ENCODE measurements at regions not wholly inside any gene's neighbourhood (a gene's known extent, or its start where the extent isn't known, plus 50 kb on each side); places are given as distances from the start of the nearest gene placed in this dataset.

DNA sequence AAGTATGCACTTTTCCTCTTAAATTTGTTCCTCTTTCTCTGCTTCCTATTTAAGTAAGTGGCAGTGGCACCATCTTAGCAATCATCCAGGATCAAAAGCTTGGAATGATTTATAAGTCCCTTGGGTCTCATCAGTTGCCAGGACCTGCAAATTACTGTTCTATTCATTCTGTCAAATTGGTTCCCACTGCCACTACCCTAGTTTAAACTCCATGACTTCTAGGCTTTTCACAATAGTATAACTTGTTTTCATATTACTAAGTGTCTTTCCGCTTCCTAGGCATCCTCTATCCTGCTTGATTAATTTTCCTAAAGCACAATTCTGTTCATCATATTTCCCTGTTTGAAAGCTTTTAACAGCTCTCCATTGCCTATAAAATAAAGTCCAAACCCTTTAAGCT, 363.9 kb upstream of the MEF2C start:
- DNase-seq: no peak

DNA sequence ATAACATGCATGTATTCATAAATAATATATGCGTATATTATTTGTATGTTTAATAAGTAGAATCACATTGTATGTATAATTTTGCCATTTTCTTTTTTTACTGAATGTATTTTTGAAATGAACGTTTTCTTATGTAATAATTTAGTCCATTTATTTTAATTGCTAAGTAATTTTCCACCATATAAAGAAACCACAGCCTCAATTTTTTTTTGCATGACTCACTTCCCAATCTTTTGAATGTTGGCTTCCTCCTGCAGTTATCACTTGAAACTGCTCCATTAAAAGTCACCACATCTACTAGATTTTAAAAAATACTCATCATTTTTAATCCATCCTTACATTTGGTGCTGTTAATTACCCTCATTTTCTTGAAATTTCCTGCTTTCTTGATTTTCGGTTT, 363.3 kb upstream of the MEF2C start:
- no peak for DNase-seq

- no peak for DNase-seq
Observed at GRCh38 chr5:89243611-89244010, 360.6 kb upstream of the MEF2C start.

DNA sequence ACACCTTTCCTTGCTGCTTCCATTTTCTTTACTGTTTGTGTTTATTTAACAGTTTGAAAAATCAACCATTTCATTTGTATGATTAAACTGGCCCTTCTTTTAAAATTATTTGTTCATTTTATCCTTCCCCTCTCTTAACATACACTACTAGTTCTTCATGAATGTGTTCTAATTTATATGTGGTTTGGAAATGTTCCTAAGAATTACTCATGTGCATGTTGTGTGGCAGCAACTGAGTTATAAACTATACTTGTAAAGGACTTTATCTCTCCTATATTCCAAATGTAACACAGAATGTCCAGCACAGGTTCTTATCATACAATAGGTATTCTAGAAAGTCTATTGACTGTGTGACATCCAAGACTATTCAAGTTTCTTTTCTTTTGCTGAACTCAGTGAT, 358.2 kb upstream of the MEF2C start:
- no peak for DNase-seq

GRCh38 chr5:89236900-89237299, 353.9 kb upstream of the MEF2C start:
- no peak for DNase-seq

DNA sequence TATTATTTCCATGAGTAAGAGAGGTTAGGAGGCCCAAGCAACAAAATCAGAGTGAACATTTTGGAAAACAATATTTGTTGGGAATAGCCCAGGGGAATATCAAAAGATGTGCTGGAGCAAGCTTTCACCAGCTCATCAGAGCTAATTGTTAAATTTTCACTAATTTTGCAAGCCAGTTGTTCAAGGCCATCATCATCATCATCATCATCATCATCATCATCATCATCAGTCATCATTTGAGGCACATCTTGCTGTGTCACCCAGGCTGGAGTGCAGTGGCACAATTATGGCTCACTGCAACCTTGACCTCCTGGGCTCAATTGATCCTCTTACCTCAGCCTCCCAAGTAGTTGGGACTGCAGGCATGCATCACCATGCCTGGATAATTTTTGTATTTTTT, 350.5 kb upstream of the MEF2C start:
- no peak for DNase-seq

DNA sequence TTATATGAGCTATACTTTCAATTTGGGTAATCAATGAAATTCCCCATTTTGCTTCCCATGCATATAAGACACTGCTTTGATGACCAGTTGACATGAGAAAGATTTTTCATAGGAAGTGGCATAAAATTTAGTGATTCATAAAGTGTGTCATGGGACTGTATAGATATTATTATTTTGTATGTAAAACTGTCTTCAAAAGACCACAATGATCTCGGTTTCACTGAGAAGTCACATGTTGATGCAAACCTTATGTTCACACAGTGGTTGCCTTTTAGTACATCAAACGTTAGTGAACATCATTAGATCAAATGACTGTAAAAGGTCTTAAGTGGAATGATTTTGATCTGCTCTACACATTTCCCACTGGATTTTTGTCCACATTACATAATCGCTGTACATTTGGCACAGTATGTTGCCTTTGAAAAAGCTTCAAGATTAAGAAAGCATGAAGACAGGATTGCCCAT, 349.2 kb upstream of the MEF2C start:
- DNase-seq: no peak

GRCh38 chr5:89230178-89230577, 347.2 kb upstream of the MEF2C start:
- DNase-seq: no peak

DNA sequence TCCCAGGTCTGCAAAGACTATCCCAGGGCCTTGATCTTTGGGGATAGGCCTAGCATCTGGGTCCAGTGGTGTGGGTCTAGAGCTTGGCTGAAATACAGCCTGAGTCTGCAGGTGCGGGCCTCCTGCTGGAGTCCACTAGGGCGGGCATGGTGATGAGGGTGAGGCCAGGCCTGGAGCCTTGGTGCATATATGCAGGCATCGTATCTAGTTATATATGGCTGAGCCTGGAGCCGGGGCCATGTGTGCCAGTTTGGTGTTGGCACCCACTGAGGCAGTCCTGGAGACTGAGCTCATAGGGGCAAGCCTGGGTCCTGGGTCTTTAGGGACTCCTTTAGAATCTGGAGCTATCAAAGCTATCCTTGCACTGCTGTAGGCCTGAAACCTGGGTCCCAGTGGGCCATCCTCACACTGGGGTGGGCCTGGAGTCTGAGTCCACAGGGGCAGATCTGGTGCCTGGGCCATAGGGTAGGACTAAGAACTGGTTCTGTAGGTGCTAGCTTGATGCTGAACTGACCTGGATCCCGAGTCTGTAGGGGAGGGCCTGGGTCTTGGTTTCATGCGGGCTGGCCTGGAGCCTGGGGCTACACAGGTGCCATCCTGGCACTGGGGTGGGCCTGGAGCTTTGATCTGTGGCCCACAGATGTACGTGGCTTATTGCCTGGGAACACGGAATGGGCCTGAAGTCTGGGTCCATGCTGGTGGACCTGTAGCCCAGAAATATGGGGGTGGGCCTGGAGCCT, 346.5 kb upstream of the MEF2C start:
- no peak for DNase-seq

DNA sequence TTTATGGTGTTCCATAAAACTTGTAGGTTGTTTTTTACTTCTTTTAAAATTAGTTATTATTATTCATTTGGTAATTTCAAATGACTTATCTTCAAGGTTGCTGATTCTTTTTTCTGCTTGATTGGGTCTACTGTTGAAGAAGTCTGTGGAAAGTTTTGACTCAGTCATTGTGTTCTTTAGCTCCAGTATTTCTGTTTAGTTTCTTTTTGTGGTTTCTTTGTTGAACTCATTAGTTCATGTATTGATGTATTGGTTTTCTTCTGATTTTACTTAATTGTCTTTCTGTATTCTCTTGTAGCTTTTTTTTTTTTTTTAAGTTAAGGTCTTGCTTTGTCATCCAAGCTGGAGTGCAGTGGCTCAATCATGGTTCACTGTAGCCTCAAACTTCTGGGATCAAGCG, 345.4 kb upstream of the MEF2C start:
- DNase-seq: no peak

- no peak for DNase-seq
Observed at GRCh38 chr5:89218364-89218763, 335.4 kb upstream of the MEF2C start.

DNA sequence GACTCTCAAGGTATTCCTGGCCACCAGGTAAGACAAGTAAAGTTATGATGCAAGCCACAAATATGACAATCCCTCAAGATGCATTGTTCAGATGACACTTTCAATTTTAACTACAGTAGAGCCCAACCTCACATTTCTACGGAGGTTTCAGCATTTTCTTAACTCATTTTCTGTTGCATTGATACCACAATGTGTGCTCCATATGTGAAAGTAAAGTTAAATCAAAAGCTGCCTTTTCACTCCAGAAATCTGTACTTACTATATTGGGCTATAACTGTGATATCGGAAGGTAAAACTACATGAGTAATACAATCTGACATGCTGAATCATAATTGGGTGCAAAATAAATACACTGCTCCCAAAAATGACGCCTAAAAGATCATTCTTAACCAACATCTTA, 333.6 kb upstream of the MEF2C start:
- DNase-seq: no peak

- no peak for DNase-seq
Observed at GRCh38 chr5:89213573-89213972, 330.6 kb upstream of the MEF2C start.

- DNase-seq: no peak
Observed at GRCh38 chr5:89211836-89212235, 328.9 kb upstream of the MEF2C start.

- no peak for DNase-seq
Observed at GRCh38 chr5:89208811-89209210, 325.8 kb upstream of the MEF2C start.

GRCh38 chr5:89208392-89208791, 325.4 kb upstream of the MEF2C start:
- DNase-seq: no peak

DNA sequence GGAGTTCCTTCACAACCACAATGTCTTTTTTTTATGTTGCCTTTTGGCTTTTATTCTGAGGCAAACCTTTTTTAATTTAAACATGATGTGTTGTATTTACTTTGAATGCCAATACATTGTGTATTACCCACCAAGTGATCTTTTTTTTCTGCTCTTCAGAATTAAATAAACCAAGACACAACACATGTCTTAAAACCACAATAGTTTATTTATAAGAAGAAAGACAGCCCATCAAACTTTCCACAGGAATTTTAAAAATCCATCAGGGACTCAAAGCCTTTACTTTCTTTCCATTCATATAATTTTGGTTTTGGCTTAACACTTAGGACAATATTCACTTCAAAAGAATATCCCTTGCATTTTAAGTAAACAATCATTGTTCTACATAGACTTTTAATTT, 321.8 kb upstream of the MEF2C start:
- no peak for DNase-seq

GRCh38 chr5:89203611-89204010, 320.6 kb upstream of the MEF2C start:
- DNase-seq: no peak

DNA sequence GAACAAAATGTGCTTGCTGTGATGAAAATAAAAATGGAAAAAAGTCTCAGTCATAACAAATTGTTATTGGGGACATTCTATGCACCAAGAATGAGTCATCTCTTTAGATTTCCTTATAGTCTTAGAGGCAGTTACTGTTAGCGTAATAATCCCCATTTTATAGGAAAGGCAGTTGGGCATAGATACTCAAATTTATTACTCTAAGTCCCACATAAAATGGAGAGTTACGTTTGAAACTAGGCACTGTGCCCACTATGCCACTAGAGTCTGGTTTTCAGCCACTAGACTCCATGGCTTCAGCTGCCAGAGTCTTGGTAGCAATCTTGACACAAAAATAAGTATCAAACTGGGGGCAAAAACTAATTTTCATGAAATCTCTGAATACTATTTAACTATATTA, 317.9 kb upstream of the MEF2C start:
- DNase-seq: no peak

- DNase-seq: no peak
Observed at GRCh38 chr5:89199306-89199705, 316.3 kb upstream of the MEF2C start.

DNA sequence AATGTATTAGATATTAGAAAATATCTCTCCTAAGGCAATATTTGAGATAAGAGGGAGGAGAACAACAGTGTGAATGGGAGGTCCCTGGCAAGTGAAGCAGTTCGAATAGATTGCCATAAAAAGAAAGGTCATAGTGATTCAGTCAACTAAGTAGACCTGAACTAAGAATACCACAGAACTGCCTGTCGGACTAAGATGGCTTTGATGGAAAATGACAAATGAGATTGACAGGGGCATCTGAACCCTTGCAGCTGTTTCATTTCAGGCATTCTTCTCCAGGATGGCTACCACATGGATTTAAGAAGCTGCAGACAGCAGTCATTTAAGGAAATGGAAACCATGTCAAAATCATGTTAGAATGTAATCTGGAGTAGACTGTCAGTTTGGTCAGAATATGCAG, 308.4 kb upstream of the MEF2C start:
- no peak for DNase-seq

- no peak for DNase-seq
Observed at GRCh38 chr5:89190515-89191265, 307.7 kb upstream of the MEF2C start.

DNA sequence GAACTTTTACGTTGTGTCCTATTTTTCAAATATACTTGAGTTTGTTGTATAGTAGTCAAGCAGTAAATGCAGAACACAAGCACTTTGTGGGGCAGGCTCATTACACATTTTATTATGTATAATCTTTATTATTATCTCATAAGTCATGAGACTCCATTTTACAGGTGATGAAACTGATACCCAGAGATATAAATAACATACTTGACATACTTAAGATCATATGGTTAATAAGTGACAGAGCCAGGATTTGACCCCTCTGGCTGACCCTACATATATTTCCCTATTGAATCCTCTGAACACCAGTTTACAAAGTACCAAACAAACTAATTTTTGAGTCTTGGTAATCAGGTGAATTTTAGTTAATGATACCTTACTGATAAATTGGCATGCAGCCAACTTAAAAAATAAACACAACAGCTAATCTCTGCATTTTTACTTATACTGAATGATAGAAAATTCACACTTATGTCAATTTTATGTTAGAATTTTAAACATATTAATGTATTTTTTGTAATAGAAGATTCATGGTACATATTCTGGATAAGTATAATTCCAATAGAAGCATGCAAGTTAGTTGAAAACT, 305.0 kb upstream of the MEF2C start:
- DNase-seq: no peak

DNA sequence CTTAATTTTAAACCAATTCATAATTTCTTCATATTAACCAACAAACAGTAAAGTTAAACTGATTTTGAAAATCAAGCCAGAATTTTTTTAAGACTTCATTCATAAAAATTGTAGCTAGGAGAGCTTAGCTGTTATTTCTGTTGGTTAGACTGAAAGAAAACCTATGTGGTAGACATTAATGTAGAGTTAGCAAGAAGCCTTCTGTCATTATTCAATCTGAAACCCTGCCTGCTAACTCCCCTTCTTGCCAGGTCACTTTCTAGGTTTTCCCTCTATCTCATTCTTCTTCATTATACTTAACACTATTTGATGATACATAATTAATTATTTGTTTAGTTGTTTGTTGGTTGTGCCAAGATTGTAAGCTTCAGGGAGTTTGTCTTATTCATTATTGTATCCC, 304.3 kb upstream of the MEF2C start:
- DNase-seq: no peak

All from NCI-H526 treated with DMSO at 0.1 percent for 48 hours (cell line).